SKM-1 (cell line): ENCODE measurements at regions not wholly inside any gene's neighbourhood (a gene's known extent, or its start where the extent isn't known, plus 50 kb on each side); places are given as distances from the start of the nearest gene placed in this dataset.

Source experiments
- DNase-seq: peaks from one replicate; lab custom pipeline; 2025; ENCODE audit not compliant: unreplicated experiment; lab: John Stamatoyannopoulos, UW

DNA sequence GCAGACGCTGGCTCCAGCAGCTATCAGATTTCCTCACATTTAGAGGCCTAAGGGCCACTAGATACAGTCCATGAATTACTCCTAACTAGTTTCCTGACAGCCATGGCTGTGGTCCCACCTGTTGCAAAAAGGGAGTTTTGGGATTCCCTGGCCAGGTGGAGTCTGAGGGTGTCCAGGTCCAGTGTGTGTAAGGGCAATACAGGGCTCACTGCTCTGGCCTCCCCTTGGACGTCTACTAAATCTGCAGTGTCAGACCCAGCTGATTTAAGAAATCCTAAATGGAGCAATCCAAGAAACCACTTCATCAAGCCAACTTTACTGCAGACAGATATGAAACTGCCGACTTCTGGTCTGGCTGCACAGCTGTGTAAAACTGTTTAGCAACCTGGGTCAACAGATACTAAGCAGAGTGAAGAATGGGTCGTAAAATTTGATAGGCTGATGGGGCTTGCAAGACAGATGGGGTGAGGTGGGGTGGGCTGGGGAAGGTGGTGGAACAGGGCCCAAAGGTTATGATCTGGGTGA lies 116.4 kb downstream of the GADD45G start:
- no peak for DNase-seq

DNA sequence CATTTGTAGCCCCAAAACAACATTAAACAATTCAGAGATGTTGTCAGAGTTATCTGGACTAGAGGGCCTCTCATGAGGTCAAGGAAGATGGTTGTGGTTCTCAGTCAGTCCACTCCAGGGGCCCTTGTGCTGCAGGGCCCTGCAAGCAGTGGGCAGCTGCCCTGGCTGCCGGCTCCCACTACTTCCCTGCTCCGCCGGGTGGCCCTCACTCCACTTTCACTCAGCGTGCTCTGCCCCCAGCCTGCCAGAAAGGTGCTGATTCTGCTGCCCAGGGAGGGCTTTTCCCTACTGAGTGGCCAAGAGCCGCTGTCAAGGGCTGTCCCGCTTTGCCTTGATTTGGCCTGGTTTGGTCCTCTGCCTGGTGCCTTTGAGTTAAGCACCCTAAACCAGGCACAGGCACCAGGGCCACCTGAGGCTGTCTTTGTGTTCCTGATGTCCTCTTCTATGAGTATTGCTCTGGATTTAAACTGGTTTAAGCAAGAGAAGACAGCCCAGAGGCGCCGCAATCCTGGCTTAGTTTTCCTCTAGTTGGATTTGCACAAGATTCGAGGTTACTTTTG lies 117.2 kb downstream of the GADD45G start:
- DNase-seq: no peak

DNA sequence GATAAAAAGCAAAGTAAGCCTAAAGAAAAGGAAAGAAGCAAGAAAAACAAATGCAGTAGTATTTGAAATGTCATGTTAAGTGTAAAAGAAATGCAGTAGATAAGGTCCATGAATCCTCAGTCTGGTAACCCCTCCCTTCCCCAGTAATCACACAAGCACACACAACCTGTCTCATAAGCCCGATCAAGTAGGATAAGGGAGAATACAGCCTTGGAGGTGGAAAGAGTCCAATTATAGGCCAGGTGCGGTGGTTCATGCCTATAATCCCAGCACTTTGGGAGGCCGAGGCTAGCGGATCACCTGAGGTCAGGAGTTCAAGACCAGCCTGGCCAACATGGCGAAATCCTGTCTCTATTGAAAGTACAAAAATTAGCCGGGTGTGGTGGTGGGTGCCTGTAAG lies 117.9 kb downstream of the GADD45G start:
- no peak for DNase-seq

DNA sequence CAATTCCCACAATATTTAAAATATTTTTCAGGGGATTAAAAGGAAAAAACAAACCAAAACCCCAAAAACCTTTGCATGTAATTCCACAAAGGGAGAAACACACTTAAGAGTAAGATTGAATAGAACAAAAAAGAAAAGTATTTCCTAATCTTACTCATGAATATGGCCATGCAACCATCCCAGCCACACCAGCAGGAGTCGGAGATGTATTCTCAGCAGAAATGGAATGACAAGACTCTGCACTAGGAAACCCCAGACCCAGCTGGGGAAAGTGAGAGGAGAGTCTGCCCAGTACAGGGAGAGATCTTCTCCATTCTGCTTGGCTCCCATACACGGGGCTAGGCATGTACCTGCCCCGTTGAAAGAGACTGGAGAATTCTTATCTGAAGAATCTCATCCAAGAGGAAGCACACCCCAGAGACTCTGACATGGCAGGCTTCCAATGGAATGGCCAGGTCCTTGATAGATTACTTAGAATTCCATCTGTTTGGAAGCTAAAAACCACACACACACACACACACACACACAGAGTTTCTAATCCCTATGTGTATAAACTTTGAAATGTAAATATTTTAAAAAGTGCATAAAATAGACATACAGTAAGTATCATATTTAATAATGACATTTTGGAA lies 118.8 kb downstream of the GADD45G start:
- no peak for DNase-seq

DNA sequence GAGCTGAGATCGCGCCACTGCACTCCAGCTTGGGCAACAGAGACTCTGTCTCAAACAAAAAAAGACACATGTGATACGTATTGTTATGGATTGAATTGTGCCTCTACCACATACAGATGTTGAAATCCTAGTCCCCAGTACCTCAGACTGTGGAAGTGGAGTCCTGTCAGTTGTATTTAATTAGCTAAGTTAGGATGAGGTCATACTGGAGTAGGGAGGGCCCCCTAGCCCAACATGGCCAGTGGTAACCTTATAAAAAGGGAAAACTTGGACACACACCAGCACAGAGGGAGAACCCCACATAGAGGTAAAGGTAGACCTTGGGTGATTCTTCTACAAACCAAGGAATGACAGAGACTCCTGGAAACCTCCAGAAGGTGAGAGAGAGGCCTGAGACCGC lies 119.8 kb downstream of the GADD45G start:
- DNase-seq: no peak

DNA sequence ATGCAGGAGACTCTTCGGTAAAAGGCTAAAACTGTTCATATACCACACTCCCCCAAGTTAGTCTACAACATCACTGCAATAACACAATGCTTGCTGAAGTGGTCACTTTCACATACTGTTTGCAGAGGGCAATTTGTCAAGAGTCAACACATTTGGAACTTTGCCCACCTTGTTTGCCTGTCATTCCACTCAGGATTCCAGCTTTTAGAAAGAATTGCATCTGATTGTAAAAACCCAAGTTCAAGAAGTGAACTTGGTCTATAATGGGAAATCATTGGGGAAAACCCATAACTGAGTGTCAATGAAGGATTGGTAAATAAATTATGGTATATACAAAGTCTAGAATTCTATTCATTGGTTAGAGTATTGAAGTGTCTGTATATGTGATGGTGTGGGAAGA lies 120.5 kb downstream of the GADD45G start:
- DNase-seq: no peak

DNA sequence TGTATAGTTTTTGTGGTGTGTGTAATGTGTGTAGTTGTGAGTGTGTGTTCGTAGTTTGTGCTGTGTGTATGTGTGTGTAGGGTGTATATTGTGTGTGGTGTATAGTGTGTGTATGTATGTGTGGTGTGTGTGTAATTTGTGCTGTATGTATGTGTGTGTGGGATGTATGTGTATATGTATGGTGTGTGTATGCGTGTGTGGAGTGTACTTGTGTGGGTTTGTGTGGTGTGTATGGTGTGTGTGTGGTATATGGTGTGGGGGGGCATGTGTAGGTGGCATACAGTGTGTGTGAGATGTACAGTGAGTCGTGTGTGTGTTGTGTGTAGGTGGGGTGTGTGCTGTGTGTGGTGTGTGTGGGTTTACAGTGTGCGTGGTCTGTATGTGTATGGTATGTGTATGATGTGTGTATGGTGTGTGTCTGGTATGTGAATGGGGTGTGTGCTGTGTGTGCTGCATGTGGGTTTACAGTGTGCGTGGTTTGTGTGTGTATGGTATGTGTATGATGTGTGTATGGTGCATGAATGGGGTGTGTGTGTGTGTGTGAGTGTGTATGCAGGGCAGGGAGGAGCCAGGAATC lies 125.2 kb downstream of the GADD45G start:
- no peak for DNase-seq

DNA sequence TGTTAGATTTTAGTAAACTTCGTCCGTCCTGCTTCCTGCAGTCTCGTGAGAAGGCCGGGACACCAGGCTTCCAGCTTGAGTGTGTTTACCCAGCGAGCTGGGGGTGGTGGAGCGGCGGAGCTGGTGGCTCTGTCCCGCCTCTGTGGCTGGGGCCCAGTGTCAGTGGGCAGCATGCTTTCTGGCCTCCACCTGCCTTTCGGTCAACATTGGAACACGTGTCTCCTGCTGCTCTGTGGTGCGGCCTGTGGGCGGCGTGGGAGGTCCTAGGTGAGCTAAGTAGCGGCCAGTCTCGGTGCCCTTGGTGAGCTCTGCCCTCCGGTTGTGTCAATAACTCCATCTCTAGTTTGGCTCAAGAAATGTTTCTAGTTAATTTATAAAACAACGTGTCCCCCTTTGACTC lies 125.9 kb downstream of the GADD45G start:
- no peak for DNase-seq

DNA sequence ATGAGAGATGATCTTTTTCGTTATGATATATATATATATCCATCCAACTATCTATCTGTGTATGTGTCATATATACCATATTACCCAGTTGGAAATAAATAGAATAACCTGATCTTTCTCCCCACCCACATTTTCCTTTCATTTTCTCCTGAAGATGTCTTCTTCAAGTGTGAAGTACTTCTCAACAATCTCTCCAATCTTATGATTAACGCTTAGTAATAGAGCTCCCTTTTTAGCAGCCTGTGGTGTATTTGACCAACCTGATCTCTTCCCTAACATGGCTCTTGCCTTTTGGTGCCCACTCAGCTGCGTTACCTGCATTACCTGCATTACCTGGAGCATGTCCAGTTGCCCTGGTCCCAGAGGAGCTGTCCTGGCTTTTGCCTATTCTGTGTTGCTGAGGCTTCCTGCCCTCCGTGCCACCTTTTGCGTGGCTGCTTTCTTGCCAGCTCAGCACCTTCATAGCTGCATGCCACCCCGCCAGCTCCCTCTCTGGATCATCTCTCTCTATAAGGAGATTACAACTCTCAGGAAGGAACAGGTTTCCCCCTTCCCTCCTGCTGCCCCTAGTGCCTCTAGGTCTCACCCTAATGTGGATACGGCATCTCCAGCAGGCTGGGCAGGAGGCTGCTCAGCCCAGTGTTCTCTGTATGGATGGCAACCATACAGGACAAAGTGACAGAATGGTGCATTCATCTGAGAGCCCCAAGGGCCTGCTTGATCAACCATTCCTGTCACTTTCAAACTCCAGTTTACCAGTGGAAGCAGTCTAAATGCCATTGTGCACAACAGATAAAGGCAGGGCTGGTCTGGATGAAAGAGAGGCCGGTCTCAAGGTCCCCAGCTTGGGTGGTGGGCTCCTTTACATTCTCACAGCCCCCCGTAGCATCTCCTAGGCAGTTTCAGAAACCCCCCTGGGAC lies 126.7 kb downstream of the GADD45G start:
- no peak for DNase-seq

DNA sequence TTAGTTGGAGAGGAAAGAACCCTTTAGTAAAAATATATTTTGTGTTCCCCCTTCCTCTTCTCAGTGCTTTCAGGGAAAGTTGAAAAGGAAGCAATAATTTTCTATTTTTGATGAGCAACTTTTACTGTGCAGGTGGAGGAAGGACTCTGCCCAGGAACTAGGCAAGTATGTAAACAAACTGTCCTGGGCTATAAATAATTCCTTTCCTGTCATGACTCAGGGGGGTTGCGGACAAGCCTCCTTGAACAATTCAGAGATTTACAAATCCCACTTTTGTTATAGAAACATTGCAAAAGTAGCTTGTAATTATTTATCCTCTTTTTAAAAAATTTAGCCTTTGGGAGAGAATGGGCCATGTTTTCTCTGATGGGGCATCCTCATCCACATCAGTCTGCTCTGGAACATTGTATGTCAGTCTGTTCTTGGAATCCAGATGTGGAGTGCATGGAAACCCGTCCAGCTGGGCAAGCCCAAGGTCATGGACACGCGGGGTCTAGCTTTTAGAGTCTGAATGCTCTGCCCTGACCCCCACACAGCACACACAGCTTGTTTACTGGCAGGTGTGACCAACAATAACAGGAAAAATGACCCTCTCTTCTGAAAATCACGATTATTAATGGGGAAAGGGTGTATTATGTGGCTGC lies 127.6 kb downstream of the GADD45G start:
- DNase-seq: no peak

DNA sequence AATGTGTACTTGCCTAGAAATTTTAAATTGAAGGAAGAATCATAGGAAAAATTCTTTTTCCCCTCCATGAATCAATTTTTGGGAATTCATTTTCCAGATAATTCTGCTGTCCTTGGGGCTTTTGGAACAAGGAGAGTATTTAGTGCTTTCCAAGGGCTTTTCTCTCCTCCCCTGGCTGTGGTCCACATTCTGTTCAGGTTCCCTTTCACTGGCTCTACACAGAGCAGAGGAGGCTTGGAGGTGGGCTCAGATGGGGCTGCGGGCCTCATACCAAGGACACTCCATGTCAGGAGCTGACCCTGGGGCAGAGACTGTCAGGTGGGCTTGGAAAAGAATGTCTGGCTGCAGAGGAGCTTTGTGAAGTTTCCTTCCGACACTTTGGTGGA lies 128.1 kb downstream of the GADD45G start:
- DNase-seq: no peak

DNA sequence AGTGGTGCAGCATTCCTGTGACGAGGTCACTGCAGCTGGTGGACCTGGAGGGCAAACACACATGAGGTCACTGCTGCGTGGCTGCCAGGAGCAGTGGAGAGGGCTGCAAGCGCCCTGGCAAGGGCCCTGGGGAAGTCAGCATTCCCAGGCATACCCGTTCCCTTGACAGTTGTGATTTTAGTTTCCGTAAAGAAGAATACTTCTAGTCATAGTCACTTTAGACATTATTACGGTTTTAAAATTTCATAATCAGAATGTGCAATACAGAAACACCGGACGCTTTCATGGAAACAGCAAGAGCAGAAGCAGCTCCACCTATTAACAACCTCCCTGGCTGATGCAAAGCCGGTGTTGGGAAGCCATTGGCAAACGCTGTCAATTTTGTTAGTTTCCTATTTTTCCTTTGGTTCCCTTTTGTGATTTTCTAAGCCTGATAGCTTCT lies 129.8 kb downstream of the GADD45G start:
- DNase-seq: no peak

DNA sequence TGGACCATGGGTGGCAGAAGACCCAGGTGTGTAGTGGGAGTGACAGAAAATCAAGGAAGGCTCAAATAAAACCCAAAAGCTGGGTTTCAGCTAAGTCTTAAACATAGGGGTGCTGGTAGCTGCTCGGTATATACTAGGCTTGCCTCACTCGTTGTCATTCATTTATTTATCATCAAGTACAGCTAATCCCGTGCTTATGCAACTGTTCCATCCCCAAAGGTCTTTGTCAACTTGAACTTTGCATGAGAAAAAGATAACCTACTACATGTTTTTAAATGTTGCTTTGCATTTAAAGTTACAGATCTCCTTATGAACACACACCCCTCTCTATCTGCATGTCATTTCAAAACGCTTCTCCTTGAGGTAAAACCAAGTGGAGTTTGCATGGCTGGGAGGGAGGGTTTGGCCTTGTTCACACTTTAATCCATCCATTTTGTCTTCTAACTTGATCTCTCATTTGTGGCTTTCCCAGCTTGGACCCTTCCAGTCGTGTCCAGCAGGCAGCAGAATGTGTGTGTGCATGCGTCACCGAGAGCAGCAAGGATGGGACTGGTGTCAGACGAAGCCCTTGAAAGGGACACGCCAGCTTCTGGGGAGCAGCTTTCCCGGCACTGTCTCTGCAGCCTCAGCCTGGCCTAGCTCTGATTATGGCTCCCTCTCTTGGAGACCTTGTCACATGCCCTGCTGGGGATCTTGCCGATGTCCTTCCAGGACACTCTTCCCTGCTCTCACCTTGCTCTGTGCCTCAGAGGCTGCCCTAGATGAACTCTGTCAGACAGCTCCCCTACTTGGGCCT lies 133.5 kb downstream of the GADD45G start:
- DNase-seq: no peak

DNA sequence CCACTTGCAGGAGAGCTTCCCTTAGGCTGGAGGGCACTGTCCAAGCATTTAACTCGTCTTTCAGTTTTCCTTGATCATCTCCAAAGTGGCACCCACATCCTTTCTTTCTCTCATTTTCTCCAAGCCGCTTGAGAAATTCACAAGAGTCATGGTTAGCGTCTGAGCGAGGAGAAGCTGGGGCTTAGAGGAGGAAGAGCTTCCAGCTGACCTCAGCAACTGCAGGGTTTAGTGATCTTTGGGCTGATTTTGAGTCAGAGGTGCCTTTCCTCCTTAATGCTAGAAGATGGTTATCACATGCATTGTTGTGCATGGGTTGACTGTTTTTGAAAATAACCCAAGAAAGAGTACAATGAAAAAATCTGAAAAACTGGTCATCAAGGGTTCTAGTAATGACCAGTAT lies 134.7 kb downstream of the GADD45G start:
- no peak for DNase-seq

DNA sequence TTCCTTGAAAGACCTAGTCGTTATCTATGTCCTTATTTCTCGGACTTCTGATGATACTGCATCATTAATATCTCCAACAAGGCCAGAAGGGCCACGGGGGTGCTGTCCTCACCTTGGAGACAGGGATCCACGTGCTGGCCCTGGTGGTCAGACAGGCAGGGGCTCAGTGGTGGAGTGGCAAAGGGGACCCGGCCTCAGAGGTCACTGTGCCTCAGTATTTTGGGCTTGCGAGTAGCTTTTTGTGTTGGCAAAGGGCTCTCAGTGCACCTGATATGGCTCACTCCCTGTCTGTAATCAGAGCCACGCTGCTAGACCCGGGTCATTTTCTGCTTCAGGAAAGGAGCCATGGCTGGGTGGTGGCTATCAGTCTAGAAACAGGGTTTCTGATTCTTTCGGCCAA lies 135.1 kb downstream of the GADD45G start:
- no peak for DNase-seq

DNA sequence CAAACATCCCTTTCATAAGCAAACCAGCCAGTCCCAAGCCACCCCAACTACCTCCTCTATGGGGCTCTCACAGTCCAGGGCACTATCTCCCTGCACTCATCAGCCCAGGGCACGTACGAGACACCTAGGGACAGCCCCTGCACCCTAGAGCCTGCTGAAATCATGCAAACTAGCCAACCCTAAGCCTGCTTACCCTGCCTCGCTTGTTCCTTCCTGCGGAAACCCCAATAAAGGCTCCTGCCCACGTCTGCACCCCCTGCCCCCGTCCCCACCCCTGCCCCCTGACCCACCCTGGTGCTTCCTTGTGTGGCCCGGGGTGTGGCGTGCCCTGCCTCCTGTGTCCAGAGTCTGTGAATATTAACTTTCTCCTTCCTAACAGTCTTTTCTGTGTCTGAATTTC lies 135.9 kb downstream of the GADD45G start:
- no peak for DNase-seq

DNA sequence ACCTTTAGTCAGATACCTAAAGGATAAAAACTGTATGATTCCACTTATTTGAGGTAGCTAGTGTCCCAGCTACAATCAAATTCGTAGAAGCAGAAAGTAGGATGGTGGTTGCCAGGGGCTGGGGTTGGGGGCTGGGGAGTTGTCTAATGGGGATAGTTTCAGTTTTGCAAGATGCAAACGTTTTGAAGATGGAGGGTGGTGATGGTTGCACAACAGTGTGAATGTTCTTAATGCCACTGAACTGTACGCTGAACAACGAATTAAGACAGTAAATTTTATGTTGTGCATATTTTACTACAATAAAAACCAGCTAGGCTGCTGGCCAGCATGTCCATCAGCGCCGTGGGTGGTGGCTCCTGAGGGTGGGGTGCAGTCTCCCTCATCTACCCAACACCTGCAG lies 137.8 kb downstream of the GADD45G start:
- DNase-seq: no peak

DNA sequence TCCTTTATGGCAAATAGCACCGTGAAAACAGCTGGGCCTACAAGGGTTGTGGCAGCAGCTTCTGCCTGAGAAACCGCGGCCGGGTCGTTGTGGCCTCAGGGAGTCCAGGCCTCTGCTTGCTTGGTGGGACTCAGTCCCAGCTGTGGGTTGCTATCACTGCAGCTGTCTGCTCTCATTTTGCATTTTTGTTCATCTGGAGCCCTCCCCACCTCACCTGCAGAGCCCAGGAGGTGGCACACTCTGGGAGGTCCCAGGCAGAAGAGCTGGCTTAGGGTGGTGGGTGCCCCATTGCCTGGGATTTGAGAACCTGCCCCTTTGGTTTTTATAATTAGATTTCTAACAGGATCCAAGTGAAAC lies 138.4 kb downstream of the GADD45G start:
- no peak for DNase-seq

DNA sequence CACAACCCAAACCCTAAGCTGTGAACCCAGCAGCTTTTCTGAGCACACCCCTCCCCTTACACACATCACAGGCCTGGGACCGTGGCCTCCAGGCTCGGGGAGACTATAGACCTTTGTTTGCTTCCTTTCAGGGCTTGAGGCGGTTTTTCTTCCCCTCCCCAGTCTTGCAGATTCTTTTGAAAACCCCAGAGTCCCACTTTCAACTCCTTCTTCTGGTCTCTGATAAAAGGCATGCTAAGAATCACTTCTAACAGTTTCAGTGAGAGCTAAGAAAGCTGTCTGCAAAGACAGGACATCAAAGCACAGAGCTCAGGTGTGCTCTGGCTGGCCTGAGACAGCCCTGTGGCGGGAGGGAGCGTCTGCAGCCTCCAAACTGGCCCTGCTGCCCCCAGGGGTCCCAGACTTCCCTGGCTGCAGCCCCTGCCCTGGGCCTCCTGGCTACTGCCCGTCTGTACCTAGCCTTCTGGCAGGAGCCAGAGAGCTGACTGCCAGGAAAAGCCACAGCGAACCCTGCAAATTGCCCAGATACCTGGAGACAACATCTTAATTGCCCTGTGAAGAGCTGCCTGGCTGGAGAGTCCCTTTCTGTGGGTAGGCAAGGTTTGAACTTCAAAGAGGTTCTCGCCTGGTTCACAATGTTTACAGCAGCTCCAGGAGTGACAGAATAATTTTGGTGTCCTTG lies 138.9 kb downstream of the GADD45G start:
- no peak for DNase-seq

DNA sequence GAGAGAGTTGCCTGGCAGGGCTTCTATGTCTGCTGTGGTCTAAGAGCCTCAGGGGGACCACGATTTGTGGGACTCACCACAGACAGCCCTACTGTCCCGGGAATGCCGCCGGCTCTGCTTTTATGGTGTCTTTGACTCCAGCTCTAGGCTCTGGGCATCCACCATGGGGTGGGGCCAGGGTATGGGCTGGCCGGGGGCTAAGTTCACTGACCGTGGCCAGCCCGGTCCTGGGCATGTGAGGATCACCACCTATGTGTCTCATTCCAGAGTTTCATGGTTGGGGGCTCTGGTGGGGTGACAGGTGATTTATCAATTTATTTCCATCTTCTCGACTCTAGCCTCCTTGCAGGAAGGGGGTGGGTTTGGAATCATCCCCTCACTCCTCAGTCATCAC lies 139.4 kb downstream of the GADD45G start:
- DNase-seq: no peak
